Transverse colon (tissue), 4 donors: ENCODE measurements at regions not wholly inside any gene's neighbourhood (a gene's known extent, or its start where the extent isn't known, plus 50 kb on each side); places are given as distances from the start of the nearest gene placed in this dataset.

Experiments
- DNase-seq: peaks from one replicate; pipeline ENCODE4 v3.0.0-alpha.2; 2019
- H3K27ac ChIP-seq, 4 donors: fragments of 200-600 bp; sonication (generic); 2 replicates each; pipeline ENCODE4 v1.5.1; 2016 to 2018; ENCODE audit warnings: inconsistent platforms in 4 of 4
- H3K27me3 ChIP-seq: fragments of 200-600 bp; sonication (generic); 2 replicates; pipeline ENCODE4 v1.5.1; 2017; ENCODE audit warnings: inconsistent platforms
- H3K36me3 ChIP-seq, 4 donors: fragments of 200-600 bp; sonication (generic); 2 replicates each; pipeline ENCODE4 v1.5.1; 2017 to 2019; ENCODE audit warnings: inconsistent platforms in 4 of 4
- H3K4me1 ChIP-seq, 4 donors: fragments of 200-600 bp; sonication (generic); 2 replicates each; pipeline ENCODE4 v1.5.1; 2017 to 2020; ENCODE audit warnings: inconsistent platforms in 4 of 4
- H3K4me3 ChIP-seq, 4 donors: fragments of 200-600 bp; sonication (generic); 1 replicate in 1 of 4; 2 replicates in 3 of 4; pipeline versions ENCODE4 v1.5.1 to v1.6.1; 2017 to 2019; ENCODE audit warnings: inconsistent platforms in 4 of 4
- H3K9me3 ChIP-seq, 2 donors: fragments of 200-600 bp; sonication (generic); 2 replicates each; pipeline ENCODE4 v1.5.1; 2017 to 2019; ENCODE audit warnings: inconsistent platforms in 2 of 2
- EP300 ChIP-seq: sonication (generic); formaldehyde crosslinking; IDR thresholded peaks from one replicate; pipeline ENCODE4 v1.6.1; 2017; ENCODE audit warnings: antibody characterized with exemption, low read depth
- POLR2A ChIP-seq: fragments of 450-650 bp; IDR thresholded peaks from one replicate; pipeline ENCODE4 v1.6.1; 2016; ENCODE audit warnings: antibody characterized with exemption, mild to moderate bottlenecking, moderate library complexity
- POLR2AphosphoS5 ChIP-seq, 3 donors: sonication (generic); formaldehyde crosslinking; IDR thresholded peaks; one replicate each; pipeline ENCODE4 v1.6.1; 2016; ENCODE audit warnings: antibody characterized with exemption in 3 of 3
- WGBS, 2 donors: methylation state at CpG; one replicate each; pipeline ENCODE4 v1.1.5; 2018; ENCODE audit warnings: low coverage in 1 of 2; 5-methylcytosine and 5-hydroxymethylcytosine counted together
- in situ Hi-C, 4 donors: fragments of 200-750 bp; cut with MboI; loops; one replicate each; pipeline versions ENCODE4 v1.15.0 to v1.15.1; 2017; ENCODE audit warnings: low sequenced_read_pairs in 3 of 4, low pct_ligation_motif_present in 1 of 4, low pct_unique_long_range_greater_than_20kb in 1 of 4
- intact Hi-C: fragments of 100-400 bp; cut with DNase I; formaldehyde crosslinking; loops from one replicate; pipeline ENCODE4 v1.15.1; 2023; ENCODE audit warnings: low total_unique reads
- TF ChIP-seq, protein P1 (sequence below), 5 experiments: fragments of 200-600 bp in 3 of 5; fragments of 450-650 bp in 2 of 5; sonication (generic) in 3 of 5; IDR thresholded peaks; 1 replicate in 2 of 5; 2 replicates in 3 of 5; pipeline ENCODE4 v1.5.1; 2016 to 2017; ENCODE audit warnings: antibody characterized with exemption in 5 of 5, inconsistent platforms in 3 of 5, mild to moderate bottlenecking in 2 of 5, moderate library complexity in 1 of 5

DNA sequence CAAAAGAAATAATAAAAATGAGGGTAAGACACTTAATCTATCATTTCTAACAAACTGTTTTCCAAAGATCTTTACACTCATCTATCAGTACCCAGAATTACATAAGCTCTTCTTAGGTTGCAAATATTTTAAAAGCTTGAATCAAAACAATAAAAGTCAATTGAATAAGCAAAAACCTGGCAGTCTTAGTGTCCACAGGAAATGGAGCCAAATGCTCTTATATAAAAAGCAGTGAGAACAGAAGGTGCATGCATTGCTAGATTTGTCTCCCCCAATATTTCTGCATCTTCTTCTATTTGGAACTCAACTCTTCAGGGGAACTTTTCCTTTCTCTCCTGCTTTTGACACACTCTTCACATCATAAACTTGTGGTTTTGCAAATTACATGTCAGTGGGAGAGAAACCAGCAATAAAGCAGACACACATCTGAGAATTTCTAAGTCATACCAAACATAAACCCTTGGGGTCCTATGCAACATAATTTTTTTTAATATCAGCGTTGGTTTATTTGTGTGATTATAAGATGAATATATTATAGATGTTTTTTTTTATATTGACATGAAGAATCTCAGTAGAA is 343.9 kb upstream of the ACVR2A start:
- no peak overlapping the region for H3K4me3 ChIP-seq
- TF ChIP-seq POLR2A (no peak), EP300 (no peak), POLR2AphosphoS5 (IDR thresholded peaks at IDR 0.05) (no peak)
- TF ChIP-seq, protein P1, sequence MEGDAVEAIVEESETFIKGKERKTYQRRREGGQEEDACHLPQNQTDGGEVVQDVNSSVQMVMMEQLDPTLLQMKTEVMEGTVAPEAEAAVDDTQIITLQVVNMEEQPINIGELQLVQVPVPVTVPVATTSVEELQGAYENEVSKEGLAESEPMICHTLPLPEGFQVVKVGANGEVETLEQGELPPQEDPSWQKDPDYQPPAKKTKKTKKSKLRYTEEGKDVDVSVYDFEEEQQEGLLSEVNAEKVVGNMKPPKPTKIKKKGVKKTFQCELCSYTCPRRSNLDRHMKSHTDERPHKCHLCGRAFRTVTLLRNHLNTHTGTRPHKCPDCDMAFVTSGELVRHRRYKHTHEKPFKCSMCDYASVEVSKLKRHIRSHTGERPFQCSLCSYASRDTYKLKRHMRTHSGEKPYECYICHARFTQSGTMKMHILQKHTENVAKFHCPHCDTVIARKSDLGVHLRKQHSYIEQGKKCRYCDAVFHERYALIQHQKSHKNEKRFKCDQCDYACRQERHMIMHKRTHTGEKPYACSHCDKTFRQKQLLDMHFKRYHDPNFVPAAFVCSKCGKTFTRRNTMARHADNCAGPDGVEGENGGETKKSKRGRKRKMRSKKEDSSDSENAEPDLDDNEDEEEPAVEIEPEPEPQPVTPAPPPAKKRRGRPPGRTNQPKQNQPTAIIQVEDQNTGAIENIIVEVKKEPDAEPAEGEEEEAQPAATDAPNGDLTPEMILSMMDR (IDR thresholded peaks at IDR 0.05): no peak
- intact Hi-C loops: no loop called here
- H3K36me3 ChIP-seq: no peaks in the 10 kb centered on the region
- no peak for DNase-seq
- no peaks in the 10 kb centered on the region for H3K9me3 ChIP-seq
- no peaks in the 10 kb centered on the region for H3K27me3 ChIP-seq
- no peaks in the 10 kb centered on the region for H3K4me1 ChIP-seq
- no peak overlapping the region for H3K27ac ChIP-seq
- in situ Hi-C loops: no loop called here
- 60 to 87% methylated on average over 1 of the region's 1 CpG for WGBS, 2 donors

DNA sequence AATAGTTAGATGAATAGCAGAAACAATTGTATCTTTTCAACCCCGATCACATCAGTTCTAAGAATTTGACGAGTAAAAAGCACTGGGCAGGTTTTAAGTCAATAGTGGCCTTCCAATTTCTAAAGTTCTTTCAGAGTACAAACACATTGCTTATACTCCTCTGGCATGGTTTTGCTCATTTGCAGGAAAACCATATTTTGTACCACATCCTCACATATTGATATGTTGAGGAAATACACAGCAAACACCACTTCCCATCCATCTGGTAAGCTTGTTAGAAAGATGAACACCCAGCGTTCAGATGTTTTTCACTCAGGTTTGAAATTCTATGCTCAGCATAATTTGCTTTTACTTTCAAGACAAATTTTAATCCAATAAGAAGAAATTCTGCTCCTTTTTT is 344.6 kb upstream of the ACVR2A start:
- TF ChIP-seq EP300 (no peak), POLR2A (no peak), POLR2AphosphoS5 (IDR thresholded peaks at IDR 0.05) (no peak)
- TF ChIP-seq, protein P1 (IDR thresholded peaks at IDR 0.05): no peak
- no peak overlapping the region for H3K4me3 ChIP-seq
- 71 to 85% methylated on average over 3 of the region's 3 CpGs for WGBS, 2 donors
- no peaks in the 10 kb centered on the region for H3K9me3 ChIP-seq
- H3K4me1 ChIP-seq: no peaks in the 10 kb centered on the region
- no peaks in the 10 kb centered on the region for H3K27me3 ChIP-seq
- no peaks in the 10 kb centered on the region for H3K36me3 ChIP-seq
- no peak overlapping the region for H3K27ac ChIP-seq
- in situ Hi-C loops (no loop called here), intact Hi-C loops (no loop called here)
- DNase-seq: no peak

DNA sequence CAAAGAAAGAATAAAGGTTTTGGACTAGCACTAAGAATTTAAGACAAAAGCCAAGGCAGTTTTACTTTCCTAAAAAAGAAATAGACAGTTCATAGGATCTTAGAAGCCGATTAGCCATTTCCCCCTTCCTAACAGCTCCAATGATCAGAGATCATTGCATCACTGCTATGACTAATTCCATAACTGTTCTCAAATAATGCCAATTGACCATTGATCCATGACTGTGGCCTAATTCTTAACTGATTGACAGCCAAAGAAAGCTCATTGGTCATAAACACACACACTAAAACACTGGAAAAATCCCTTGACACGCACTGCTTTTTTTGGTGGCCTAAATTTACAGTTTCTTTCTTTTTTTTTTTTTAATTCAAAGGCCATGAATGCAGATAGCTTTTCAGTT is 345.0 kb upstream of the ACVR2A start:
- no peak for DNase-seq
- intact Hi-C loops: no loop called here
- 60 to 80% methylated on average over 2 of the region's 2 CpGs for WGBS, 2 donors
- no peak overlapping the region for H3K4me3 ChIP-seq
- H3K4me1 ChIP-seq: no peaks in the 10 kb centered on the region
- no peaks in the 10 kb centered on the region for H3K36me3 ChIP-seq
- H3K27me3 ChIP-seq: no peaks in the 10 kb centered on the region
- TF ChIP-seq POLR2AphosphoS5 (IDR thresholded peaks at IDR 0.05) (no peak), POLR2A (no peak), EP300 (no peak)
- TF ChIP-seq, protein P1 (IDR thresholded peaks at IDR 0.05): no peak
- H3K9me3 ChIP-seq: no peaks in the 10 kb centered on the region
- no peak overlapping the region for H3K27ac ChIP-seq
- in situ Hi-C loops: no loop called here

DNA sequence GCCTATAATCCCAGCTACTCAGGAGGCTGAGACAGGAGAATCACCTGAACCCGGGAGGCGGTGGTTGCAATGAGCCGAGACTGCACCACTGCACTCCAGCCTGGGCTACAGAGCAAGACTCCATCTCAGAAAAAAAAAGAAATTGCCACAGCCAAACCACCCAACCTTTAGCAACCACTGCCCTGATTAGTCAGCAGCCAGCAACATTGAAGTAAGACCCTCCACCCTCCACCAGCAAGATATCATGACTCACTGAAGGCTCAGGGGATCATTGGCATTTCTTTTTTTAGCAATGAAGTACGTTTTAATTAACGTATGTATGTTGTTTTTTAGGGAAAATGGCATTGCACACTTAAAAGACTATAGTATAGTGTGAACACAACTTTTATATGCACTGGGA is 349.1 kb upstream of the ACVR2A start:
- 81 to 86% methylated on average over 2 to 5 of the region's 5 CpGs for WGBS, 2 donors
- TF ChIP-seq, protein P1 (IDR thresholded peaks at IDR 0.05): no peak
- no peak for TF ChIP-seq POLR2A
- no peak for TF ChIP-seq EP300
- TF ChIP-seq POLR2AphosphoS5 (IDR thresholded peaks at IDR 0.05): no peak
- Histone ChIP-seq H3K4me1 (peaks cover 0 to 12% (median 0%) of the 10 kb centered on the region in 4 donors), H3K36me3 (no peaks in the 10 kb centered on the region), H3K4me3 (no peak overlapping the region), H3K27me3 (no peaks in the 10 kb centered on the region), H3K27ac (no peak overlapping the region), H3K9me3 (no peaks in the 10 kb centered on the region)
- DNase-seq: no peak
- intact Hi-C loops (no loop called here), in situ Hi-C loops (no loop called here)
